HepG2 (cell line): ENCODE measurements at regions not wholly inside any gene's neighbourhood (a gene's known extent, or its start where the extent isn't known, plus 50 kb on each side); places are given as distances from the start of the nearest gene placed in this dataset.

Source experiments
- ATAC-seq: fragments of 200-7000 bp; cut with Tn5 transposase; 3 replicates; pipeline ENCODE4 v1.9.1; 2020; ENCODE audit warnings: mild to moderate bottlenecking, moderate library complexity
- BruUV-seq: library from RNA; stranded (reverse); fragments of 400-500 nt; replicated peaks from 2 replicates; lab custom pipeline; 2021; lab: Mats Ljungman, UMichigan
- CTCF ChIA-PET: fragments of 300-600 bp; formaldehyde crosslinking; extraction: SDS; loops from one replicate; lab custom pipeline; 2021; ENCODE audit warnings: low total read pairs, inconsistent platforms, low intra/inter-chr PET ratio; lab: Yijun Ruan, JAX
- POLR2A ChIA-PET: fragments of 350-600 bp; sonication (Branson Sonifier 250); formaldehyde crosslinking; loops from one replicate; lab custom pipeline; 2020; ENCODE audit warnings: antibody characterized with exemption, inconsistent platforms; lab: Yijun Ruan, JAX
- DNase-seq: peaks from one replicate; pipeline ENCODE4 v3.0.0-alpha.2; 2015; ENCODE audit warnings: low spot score
- FAIRE-seq: peaks from 3 replicates; lab custom pipeline; 2011; peaks lifted over from hg19 to GRCh38; lab: Jason Lieb, UNC
- H2AFZ ChIP-seq: one replicate; pipeline ENCODE4 v1.6.1; 2011; ENCODE audit warnings: low read length, inconsistent platforms
- H3K27ac ChIP-seq: fragments of 300-600 bp; 3 replicates; pipeline ENCODE4 v1.8.0; 2011; ENCODE audit warnings: mixed run types, mild to moderate bottlenecking, mixed read lengths, low read length, inconsistent platforms; ENCODE audit not compliant: insufficient read depth; ENCODE audit errors: extremely low read length
- H3K27me3 ChIP-seq, 2 experiments: fragments of 200-600 bp in 1 of 2; 2 replicates in 1 of 2; 3 replicates in 1 of 2; pipeline versions ENCODE4 v1.6.0 to v1.8.0; 2011; ENCODE audit warnings: low read length in 2 of 2, mild to moderate bottlenecking in 2 of 2, moderate library complexity in 2 of 2, inconsistent platforms in 1 of 2; ENCODE audit not compliant: insufficient read depth in 2 of 2, control insufficient read depth in 1 of 2
- H3K36me3 ChIP-seq, 2 experiments: fragments of 200-600 bp in 1 of 2; replicated peaks in 1 of 2; 2 replicates in 1 of 2; 3 replicates in 1 of 2; pipeline versions ENCODE4 v1.5.1 to v1.8.0; 2011; ENCODE audit warnings: low read length in 2 of 2, inconsistent platforms in 1 of 2; ENCODE audit not compliant: insufficient read depth in 2 of 2, control insufficient read depth in 1 of 2
- H3K4me1 ChIP-seq: 2 replicates; pipeline ENCODE4 v1.5.1; 2012; ENCODE audit warnings: low read length, inconsistent platforms; ENCODE audit not compliant: insufficient read depth
- H3K4me2 ChIP-seq: 2 replicates; pipeline ENCODE4 v1.6.0; 2011; ENCODE audit warnings: low read depth, low read length, inconsistent platforms
- H3K4me3 ChIP-seq, 3 experiments: fragments of 200-600 bp in 1 of 3; sonication (generic), shearing (Covaris generic) in 1 of 3; replicated peaks in 1 of 3; 2 replicates each; pipeline ENCODE4 v1.5.1; 2011 to 2016; ENCODE audit warnings: low read length in 3 of 3, inconsistent platforms in 2 of 3, low read depth in 2 of 3, mild to moderate bottlenecking in 2 of 3, control low read depth in 1 of 3, mixed read lengths in 1 of 3; ENCODE audit not compliant: insufficient read depth in 1 of 3
- H3K79me2 ChIP-seq: one replicate; pipeline ENCODE4 v1.6.1; 2011; ENCODE audit warnings: low read length, inconsistent platforms; ENCODE audit not compliant: insufficient read depth
- H3K9ac ChIP-seq: 2 replicates; pipeline ENCODE4 v1.6.0; 2011; ENCODE audit warnings: mild to moderate bottlenecking, low read depth, low read length, inconsistent platforms; ENCODE audit not compliant: insufficient read depth
- H3K9me3 ChIP-seq: 2 replicates; pipeline ENCODE4 v1.5.1; 2012; ENCODE audit warnings: mild to moderate bottlenecking, low read length
- H4K20me1 ChIP-seq: 2 replicates; pipeline ENCODE4 v1.6.0; 2011; ENCODE audit warnings: inconsistent platforms, mild to moderate bottlenecking, low read length, moderate library complexity; ENCODE audit not compliant: insufficient read depth
- ARID2 ChIP-seq: sonication (generic); formaldehyde crosslinking; IDR thresholded peaks from 2 replicates; pipeline ENCODE4 v1.8.1; 2022; ENCODE audit warnings: mild to moderate bottlenecking, missing genetic modification reagents, borderline replicate concordance
- TGIF2 ChIP-seq: IDR thresholded peaks from 2 replicates; pipeline ENCODE4 v1.6.1; 2016; ENCODE audit warnings: control low read depth, missing compliant biosample characterization
- ZNF263 ChIP-seq: sonication (generic); formaldehyde crosslinking; IDR thresholded peaks from 2 replicates; pipeline ENCODE4 v1.4.0; 2020; ENCODE audit warnings: missing genetic modification reagents
- WGBS: methylation state at CpG from one replicate; pipeline ENCODE4 v1.1.6; 2017; ENCODE audit warnings: low lambda C conversion rate; 5-methylcytosine and 5-hydroxymethylcytosine counted together
- in situ Hi-C: cut with HindIII; loops from 2 replicates; pipeline ENCODE4 v1.10.0; 2017; ENCODE audit warnings: low pct_unique_long_range_greater_than_20kb; ENCODE audit not compliant: extremely low pct_ligation_motif_present
- intact Hi-C: fragments of 100-400 bp; cut with micrococcal nuclease; formaldehyde crosslinking; loops from one replicate; pipeline ENCODE4 v1.10.0; 2022; ENCODE audit not compliant: unreplicated experiment
- TF ChIP-seq, protein P1 (sequence below): sonication (generic); formaldehyde crosslinking; IDR thresholded peaks from 2 replicates; pipeline ENCODE4 v1.4.0; 2020; ENCODE audit warnings: missing genetic modification reagents

DNA sequence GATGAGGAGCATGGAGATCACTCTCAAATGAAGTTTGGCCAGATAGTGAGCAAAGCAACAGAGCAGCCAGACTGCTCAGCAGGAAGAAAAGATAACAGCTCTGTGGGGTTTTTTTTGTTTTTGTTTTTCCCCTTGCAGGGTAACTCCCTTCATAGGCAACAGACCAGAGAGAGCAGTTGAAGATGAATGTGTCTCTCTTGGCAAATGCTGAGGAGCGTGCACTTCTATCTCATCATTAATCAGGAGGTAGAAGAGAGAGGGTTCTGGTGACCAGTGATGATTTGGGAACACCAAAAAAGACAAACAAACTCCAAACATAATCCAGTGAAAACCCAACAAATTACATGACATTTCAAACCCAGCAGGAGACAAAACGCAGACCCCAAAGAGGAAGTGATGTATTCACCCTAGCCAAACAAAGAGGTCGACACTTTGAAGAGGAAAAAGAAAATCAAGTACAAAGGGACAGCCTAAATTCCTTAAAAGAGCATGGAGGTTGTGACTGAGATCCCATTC is 66.2 kb upstream of the RREB1 start:
- POLR2A ChIA-PET: no interaction called here
- no peak for ATAC-seq
- 66% methylated on average over 3 of the region's 3 CpGs for WGBS
- Histone ChIP-seq H3K4me3 (no peak overlapping the region; a peak in 1 of 6 replicates), H2AFZ (peak overlapping the region; percentile 1), H3K4me1 (peaks cover 25% of the 10 kb centered on the region), H3K36me3 (no peaks in the 10 kb centered on the region), H3K9ac (no peak overlapping the region), H4K20me1 (no peaks in the 10 kb centered on the region), H3K27ac (no peak overlapping the region), H3K79me2 (no peaks in the 10 kb centered on the region), H3K9me3 (no peaks in the 10 kb centered on the region), H3K4me2 (peak overlapping the region; percentile 86), H3K27me3 (peaks cover 0 to 2% of the 10 kb centered on the region in 2 experiments; a peak in 1 of 5 replicates)
- BruUV-seq: no TSS peak
- TF ChIP-seq ARID2 (CRISPR knock-in tag): 0 out of 2 replicates have a peak, but pooled peaks have one; percentile 41
- no peak for TF ChIP-seq ZNF263 (CRISPR knock-in tag)
- TF ChIP-seq TGIF2 (CRISPR knock-in tag): no peak
- TF ChIP-seq, protein P1, sequence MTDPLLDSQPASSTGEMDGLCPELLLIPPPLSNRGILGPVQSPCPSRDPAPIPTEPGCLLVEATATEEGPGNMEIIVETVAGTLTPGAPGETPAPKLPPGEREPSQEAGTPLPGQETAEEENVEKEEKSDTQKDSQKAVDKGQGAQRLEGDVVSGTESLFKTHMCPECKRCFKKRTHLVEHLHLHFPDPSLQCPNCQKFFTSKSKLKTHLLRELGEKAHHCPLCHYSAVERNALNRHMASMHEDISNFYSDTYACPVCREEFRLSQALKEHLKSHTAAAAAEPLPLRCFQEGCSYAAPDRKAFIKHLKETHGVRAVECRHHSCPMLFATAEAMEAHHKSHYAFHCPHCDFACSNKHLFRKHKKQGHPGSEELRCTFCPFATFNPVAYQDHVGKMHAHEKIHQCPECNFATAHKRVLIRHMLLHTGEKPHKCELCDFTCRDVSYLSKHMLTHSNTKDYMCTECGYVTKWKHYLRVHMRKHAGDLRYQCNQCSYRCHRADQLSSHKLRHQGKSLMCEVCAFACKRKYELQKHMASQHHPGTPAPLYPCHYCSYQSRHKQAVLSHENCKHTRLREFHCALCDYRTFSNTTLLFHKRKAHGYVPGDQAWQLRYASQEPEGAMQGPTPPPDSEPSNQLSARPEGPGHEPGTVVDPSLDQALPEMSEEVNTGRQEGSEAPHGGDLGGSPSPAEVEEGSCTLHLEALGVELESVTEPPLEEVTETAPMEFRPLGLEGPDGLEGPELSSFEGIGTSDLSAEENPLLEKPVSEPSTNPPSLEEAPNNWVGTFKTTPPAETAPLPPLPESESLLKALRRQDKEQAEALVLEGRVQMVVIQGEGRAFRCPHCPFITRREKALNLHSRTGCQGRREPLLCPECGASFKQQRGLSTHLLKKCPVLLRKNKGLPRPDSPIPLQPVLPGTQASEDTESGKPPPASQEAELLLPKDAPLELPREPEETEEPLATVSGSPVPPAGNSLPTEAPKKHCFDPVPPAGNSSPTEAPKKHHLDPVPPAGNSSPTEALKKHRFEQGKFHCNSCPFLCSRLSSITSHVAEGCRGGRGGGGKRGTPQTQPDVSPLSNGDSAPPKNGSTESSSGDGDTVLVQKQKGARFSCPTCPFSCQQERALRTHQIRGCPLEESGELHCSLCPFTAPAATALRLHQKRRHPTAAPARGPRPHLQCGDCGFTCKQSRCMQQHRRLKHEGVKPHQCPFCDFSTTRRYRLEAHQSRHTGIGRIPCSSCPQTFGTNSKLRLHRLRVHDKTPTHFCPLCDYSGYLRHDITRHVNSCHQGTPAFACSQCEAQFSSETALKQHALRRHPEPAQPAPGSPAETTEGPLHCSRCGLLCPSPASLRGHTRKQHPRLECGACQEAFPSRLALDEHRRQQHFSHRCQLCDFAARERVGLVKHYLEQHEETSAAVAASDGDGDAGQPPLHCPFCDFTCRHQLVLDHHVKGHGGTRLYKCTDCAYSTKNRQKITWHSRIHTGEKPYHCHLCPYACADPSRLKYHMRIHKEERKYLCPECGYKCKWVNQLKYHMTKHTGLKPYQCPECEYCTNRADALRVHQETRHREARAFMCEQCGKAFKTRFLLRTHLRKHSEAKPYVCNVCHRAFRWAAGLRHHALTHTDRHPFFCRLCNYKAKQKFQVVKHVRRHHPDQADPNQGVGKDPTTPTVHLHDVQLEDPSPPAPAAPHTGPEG (CRISPR knock-in tag): 0 out of 2 replicates have a peak, but pooled peaks have one; percentile 5
- in situ Hi-C loops (no loop called here), intact Hi-C loops (loop anchor here (2.0 to 5.0 kb wide), 2 partner anchors 65 to 804 kb away; partner anchors contain the start of gene RREB1)
- CTCF ChIA-PET: no interaction called here
- DNase-seq: no peak
- FAIRE-seq: no peak
